A673 (cell line): ENCODE measurements at regions not wholly inside any gene's neighbourhood (a gene's known extent, or its start where the extent isn't known, plus 50 kb on each side); places are given as distances from the start of the nearest gene placed in this dataset.
A peak's percentile ranks its signal among the peaks of the same experiment; 100 is the strongest.

Experiments
- BruUV-seq: library from RNA; stranded (reverse); fragments of 400-500 nt; replicated peaks from 2 replicates; lab custom pipeline; 2021; lab: Mats Ljungman, UMichigan
- CTCF ChIA-PET: fragments of 300-600 bp; sonication (Branson Sonifier 250); formaldehyde crosslinking; loops from one replicate; lab custom pipeline; 2022; ENCODE audit warnings: antibody characterized with exemption; lab: Charles Lee
- POLR2A ChIA-PET: fragments of 300-600 bp; sonication (Branson Sonifier 250); formaldehyde crosslinking; loops from one replicate; lab custom pipeline; 2022; ENCODE audit warnings: antibody characterized with exemption; ENCODE audit not compliant: low non-redundant PET; lab: Charles Lee
- DNase-seq: peaks from one replicate; pipeline ENCODE4 v3.0.0-alpha.2; 2015; ENCODE audit warnings: low spot score
- H3K27ac ChIP-seq: fragments of 200-600 bp; sonication (generic); 2 replicates; pipeline ENCODE4 v1.5.1; 2016; ENCODE audit warnings: mixed run types, low read depth, mild to moderate bottlenecking, mixed read lengths, antibody characterized with exemption, low read length; ENCODE audit not compliant: poor library complexity, severe bottlenecking
- H3K27me3 ChIP-seq: fragments of 200-600 bp; sonication (generic); replicated peaks from 2 replicates; pipeline ENCODE4 v1.6.1; 2017; ENCODE audit warnings: mixed run types, low read depth, mild to moderate bottlenecking, mixed read lengths, antibody characterized with exemption, low read length; ENCODE audit not compliant: insufficient read depth, poor library complexity
- H3K36me3 ChIP-seq: fragments of 200-600 bp; sonication (generic); 2 replicates; pipeline ENCODE4 v1.6.1; 2016; ENCODE audit warnings: mixed run types, mild to moderate bottlenecking, mixed read lengths, antibody characterized with exemption, low read length; ENCODE audit not compliant: insufficient read depth, poor library complexity, severe bottlenecking
- H3K4me1 ChIP-seq: fragments of 200-600 bp; sonication (generic); 2 replicates; pipeline ENCODE4 v1.6.1; 2017; ENCODE audit warnings: mixed run types, mild to moderate bottlenecking, mixed read lengths, antibody characterized with exemption, low read length; ENCODE audit not compliant: insufficient read depth, poor library complexity, severe bottlenecking
- H3K4me3 ChIP-seq: fragments of 200-600 bp; sonication (generic); 2 replicates; pipeline ENCODE4 v1.5.1; 2016; ENCODE audit warnings: low read depth, mixed run types, mild to moderate bottlenecking, mixed read lengths, low read length; ENCODE audit not compliant: poor library complexity, severe bottlenecking
- H3K9me3 ChIP-seq: fragments of 200-600 bp; sonication (generic); 2 replicates; pipeline ENCODE4 v1.6.1; 2016; ENCODE audit warnings: mixed run types, low read depth, mild to moderate bottlenecking, mixed read lengths, antibody characterized with exemption, low read length; ENCODE audit not compliant: poor library complexity, severe bottlenecking
- EZH2 ChIP-seq: fragments of 200-600 bp; sonication (generic); IDR thresholded peaks from 2 replicates; pipeline ENCODE4 v1.6.1; 2017; ENCODE audit warnings: borderline replicate concordance, low read depth, mild to moderate bottlenecking, mixed read lengths, antibody characterized with exemption, low read length; ENCODE audit not compliant: poor library complexity, severe bottlenecking
- intact Hi-C: fragments of 100-400 bp; cut with micrococcal nuclease; formaldehyde crosslinking; loops from one replicate; pipeline ENCODE4 v1.10.0; 2022; ENCODE audit not compliant: unreplicated experiment
- TF ChIP-seq, protein P1 (sequence below): fragments of 300-800, 200-600 bp; sonication (generic); conservative IDR thresholded peaks from 2 replicates; pipeline ENCODE4 v1.5.1; 2017; ENCODE audit warnings: low read depth, mild to moderate bottlenecking, antibody characterized with exemption, low read length, moderate library complexity, mixed read lengths

DNA sequence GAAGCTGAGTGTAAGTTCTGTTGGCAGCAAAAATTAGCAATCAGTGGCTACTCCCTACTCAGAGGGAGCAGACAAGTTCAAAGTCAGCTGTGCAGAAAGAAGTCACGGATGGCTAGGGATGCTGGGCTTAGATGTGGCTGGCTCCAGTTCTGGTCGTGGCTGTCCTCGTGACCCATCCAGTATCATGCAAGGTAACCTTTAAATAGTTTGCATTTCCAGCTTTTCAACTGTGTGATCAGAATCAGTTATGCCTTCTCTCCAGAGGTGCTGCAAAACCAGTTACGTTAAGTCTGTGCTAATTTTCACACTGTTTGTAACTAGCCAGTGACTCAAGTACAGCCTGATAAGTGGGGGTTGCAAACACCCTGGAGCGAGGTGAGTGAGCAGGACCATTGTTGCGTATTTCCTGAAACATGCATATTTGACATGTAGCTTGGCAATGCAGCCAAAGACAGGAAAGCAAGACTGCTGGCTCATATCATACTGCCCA lies 302.4 kb downstream of the ATPSCKMT start:
- Histone ChIP-seq H3K9me3 (no peaks in the 10 kb centered on the region), H3K4me3 (no peak overlapping the region), H3K36me3 (no peaks in the 10 kb centered on the region), H3K4me1 (no peaks in the 10 kb centered on the region), H3K27me3 (peaks cover 4% of the 10 kb centered on the region), H3K27ac (no peak overlapping the region)
- intact Hi-C loops = no loop called here
- DNase-seq = no peak
- ChIA-PET CTCF (no interaction called here), POLR2A (no interaction called here)
- no TSS peak for BruUV-seq
- no peak for TF ChIP-seq EZH2
- TF ChIP-seq, protein P1, sequence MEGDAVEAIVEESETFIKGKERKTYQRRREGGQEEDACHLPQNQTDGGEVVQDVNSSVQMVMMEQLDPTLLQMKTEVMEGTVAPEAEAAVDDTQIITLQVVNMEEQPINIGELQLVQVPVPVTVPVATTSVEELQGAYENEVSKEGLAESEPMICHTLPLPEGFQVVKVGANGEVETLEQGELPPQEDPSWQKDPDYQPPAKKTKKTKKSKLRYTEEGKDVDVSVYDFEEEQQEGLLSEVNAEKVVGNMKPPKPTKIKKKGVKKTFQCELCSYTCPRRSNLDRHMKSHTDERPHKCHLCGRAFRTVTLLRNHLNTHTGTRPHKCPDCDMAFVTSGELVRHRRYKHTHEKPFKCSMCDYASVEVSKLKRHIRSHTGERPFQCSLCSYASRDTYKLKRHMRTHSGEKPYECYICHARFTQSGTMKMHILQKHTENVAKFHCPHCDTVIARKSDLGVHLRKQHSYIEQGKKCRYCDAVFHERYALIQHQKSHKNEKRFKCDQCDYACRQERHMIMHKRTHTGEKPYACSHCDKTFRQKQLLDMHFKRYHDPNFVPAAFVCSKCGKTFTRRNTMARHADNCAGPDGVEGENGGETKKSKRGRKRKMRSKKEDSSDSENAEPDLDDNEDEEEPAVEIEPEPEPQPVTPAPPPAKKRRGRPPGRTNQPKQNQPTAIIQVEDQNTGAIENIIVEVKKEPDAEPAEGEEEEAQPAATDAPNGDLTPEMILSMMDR = no peak

DNA sequence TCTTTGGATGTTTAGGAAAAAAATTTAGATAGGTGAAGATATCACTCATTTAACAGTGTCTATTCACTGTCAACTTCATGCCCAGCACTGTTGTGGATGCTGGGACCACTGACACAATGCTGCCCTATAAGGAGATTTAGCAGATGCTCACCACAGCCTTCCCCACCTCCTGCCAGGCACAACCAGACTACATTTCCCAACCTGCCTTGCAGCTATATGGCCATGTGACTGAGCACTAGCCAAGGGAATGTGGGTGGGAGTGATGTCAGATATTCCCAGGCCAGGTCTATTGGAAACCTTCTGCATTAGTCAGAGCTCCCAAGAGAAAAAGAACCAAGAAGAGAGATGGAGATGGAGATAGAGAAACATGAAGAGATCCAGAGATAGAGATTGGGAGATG lies 302.6 kb upstream of the TAS2R1 start:
- no peaks in the 10 kb centered on the region for H3K4me1 ChIP-seq
- DNase-seq = peak; percentile 11
- TF ChIP-seq, protein P1 = no peak
- TF ChIP-seq EZH2 = no peak

DNA sequence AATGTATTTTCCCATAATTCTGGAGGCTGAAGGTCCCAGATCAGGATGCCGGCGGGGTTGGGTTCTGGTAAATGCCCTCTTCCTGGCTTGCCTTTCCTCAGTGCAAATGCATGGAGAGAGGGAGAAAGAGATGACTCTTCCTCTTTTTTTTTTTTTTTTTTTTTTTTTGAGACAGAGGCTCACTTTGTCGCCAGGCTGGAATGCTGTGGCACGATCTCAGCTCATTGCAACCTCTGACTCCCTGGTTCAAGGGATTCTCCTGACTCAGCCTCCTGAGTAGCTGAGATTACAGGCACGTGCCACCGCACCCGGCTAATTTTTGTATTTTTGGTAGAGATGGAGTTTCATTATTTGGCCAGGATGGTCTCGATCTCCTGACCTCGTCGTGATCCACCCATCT lies 300.0 kb upstream of the TAS2R1 start:
- Histone ChIP-seq H3K36me3 (no peaks in the 10 kb centered on the region), H3K4me1 (no peaks in the 10 kb centered on the region), H3K4me3 (no peak overlapping the region), H3K27ac (no peak overlapping the region), H3K27me3 (no peaks in the 10 kb centered on the region), H3K9me3 (no peaks in the 10 kb centered on the region)
- TF ChIP-seq EZH2 = no peak
- TF ChIP-seq, protein P1 = no peak
- DNase-seq = no peak
- intact Hi-C loops = no loop called here
- POLR2A ChIA-PET = no interaction called here
- CTCF ChIA-PET = no interaction called here
- no TSS peak for BruUV-seq

More for the DNA sequence above, 302.6 kb upstream of the TAS2R1 start:
- H3K27ac ChIP-seq = no peak overlapping the region
- no peaks in the 10 kb centered on the region for H3K9me3 ChIP-seq
- BruUV-seq = no TSS peak
- no peak overlapping the region for H3K4me3 ChIP-seq
- POLR2A ChIA-PET = no interaction called here
- H3K27me3 ChIP-seq = no peaks in the 10 kb centered on the region
- CTCF ChIA-PET = no interaction called here
- H3K36me3 ChIP-seq = no peaks in the 10 kb centered on the region
- intact Hi-C loops = no loop called here
